ENCODE measurements at regions not wholly inside any gene's neighbourhood (a gene's known extent, or its start where the extent isn't known, plus 50 kb on each side); places are given as distances from the start of the nearest gene placed in this dataset.

DNA sequence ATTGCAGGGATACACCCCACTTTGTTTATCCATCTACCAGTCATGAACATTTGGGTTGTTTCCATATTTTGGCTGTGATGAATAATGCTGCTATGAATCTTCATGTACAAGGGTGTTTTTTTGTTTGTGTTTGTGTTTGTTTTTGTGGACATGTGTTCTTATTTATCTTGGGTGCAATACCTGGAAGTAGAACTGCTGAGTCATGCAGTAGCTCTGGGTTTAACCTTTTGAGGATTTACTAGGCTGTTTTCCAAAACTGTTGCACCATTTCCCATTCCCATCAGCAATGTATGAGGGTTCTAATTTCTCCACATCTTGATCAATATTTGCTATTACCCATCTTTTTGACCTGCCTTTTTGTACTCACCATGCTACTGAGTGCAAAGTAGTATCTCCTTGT, 140.0 kb upstream of the CYP1B1 start:
- FAIRE-seq = no peak
- no peaks in the 10 kb centered on the region for H3K9me1 ChIP-seq (ENCODE audit: control insufficient read depth, insufficient read depth, low read length)
- H3K9ac ChIP-seq (ENCODE audit: insufficient read depth in 1 of 2, low read depth in 2 of 2, low read length in 2 of 2) = no peak overlapping the region
- no peaks in the 10 kb centered on the region for H4K20me1 ChIP-seq (replicated peaks; ENCODE audit: control insufficient read depth, insufficient read depth, low read length)
- no TSS peak for BruUV-seq (replicated peaks)
- in situ Hi-C loops (cut with MboI) (no loop called here), intact Hi-C loops (cut with micrococcal nuclease) (no loop called here)
- ATAC-seq = no peak
- H3K4me1 ChIP-seq (replicated peaks in 1 of 2; ENCODE audit: control insufficient read depth in 2 of 2, insufficient read depth in 2 of 2, low read length in 2 of 2) = no peaks in the 10 kb centered on the region; a peak in 2 of 5 replicates
- ChIA-PET POLR2A (no interaction called here), CTCF (ENCODE audit: low intra/inter-chr PET ratio) (no interaction called here)
- no peak overlapping the region for H2AFZ ChIP-seq (ENCODE audit: low read depth, low read length)
- no peak overlapping the region for H3K4me3 ChIP-seq
- no peak for DNase-seq (ENCODE audit: extremely low read depth in 1 of 4, low spot score in 3 of 4)
- H3K27ac ChIP-seq (ENCODE audit: extremely low read depth, low read depth, low read length) = no peak overlapping the region
- no peaks in the 10 kb centered on the region for H3K9me3 ChIP-seq (replicated peaks; ENCODE audit: control insufficient read depth, insufficient read depth, low read depth, low read length)
- H3K4me2 ChIP-seq (ENCODE audit: insufficient read depth, low read length) = no peak overlapping the region
- H3K79me2 ChIP-seq (ENCODE audit: control insufficient read depth, insufficient read depth, low read length) = no peaks in the 10 kb centered on the region
- H3K27me3 ChIP-seq (ENCODE audit: control insufficient read depth in 2 of 2, insufficient read depth in 2 of 2, low read length in 2 of 2) = peaks cover 8 to 22% of the 10 kb centered on the region in 2 experiments; a peak in 4 of 5 replicates
- H3K36me3 ChIP-seq (ENCODE audit: control insufficient read depth, insufficient read depth, low read length) = no peaks in the 10 kb centered on the region
- TF ChIP-seq ZNF507 (tag; conservative IDR thresholded peaks at IDR 0.05) (no peak), NFXL1 (CRISPR knock-in tag; IDR thresholded peaks at IDR 0.05) (no peak), DACH1 (IDR thresholded peaks at IDR 0.05; ENCODE audit: partially characterized antibody) (no peak), NFE2 (IDR thresholded peaks at IDR 0.05; ENCODE audit: low read depth) (peak; percentile 78), L3MBTL2 (IDR thresholded peaks at IDR 0.05) (no peak), SRSF7 (optimal IDR thresholded peaks at IDR 0.05; ENCODE audit: low read depth, low read length) (no peak), CCAR2 (IDR thresholded peaks at IDR 0.05; ENCODE audit: low read depth, low read length) (no peak), SRSF1 (IDR thresholded peaks at IDR 0.05; ENCODE audit: low read depth, low read length) (no peak), ZNF785 (CRISPR knock-in tag; IDR thresholded peaks at IDR 0.05) (no peak), SREBF1 (IDR thresholded peaks at IDR 0.05; ENCODE audit: borderline replicate concordance, low read depth, low read length) (no peak), SRSF3 (IDR thresholded peaks at IDR 0.05; ENCODE audit: insufficient read depth, low read length) (no peak), ARID1B (IDR thresholded peaks at IDR 0.05) (peak; percentile 33; the same call in 1 of the 2 replicates), JUNB (CRISPR knock-in tag; conservative IDR thresholded peaks at IDR 0.05) (no peak), ZNF316 (IDR thresholded peaks at IDR 0.05) (peak; percentile 92), KLF10 (CRISPR knock-in tag; IDR thresholded peaks at IDR 0.05) (no peak), TRIM24 (IDR thresholded peaks at IDR 0.05) (no peak)
- TF ChIP-seq, protein P1, sequence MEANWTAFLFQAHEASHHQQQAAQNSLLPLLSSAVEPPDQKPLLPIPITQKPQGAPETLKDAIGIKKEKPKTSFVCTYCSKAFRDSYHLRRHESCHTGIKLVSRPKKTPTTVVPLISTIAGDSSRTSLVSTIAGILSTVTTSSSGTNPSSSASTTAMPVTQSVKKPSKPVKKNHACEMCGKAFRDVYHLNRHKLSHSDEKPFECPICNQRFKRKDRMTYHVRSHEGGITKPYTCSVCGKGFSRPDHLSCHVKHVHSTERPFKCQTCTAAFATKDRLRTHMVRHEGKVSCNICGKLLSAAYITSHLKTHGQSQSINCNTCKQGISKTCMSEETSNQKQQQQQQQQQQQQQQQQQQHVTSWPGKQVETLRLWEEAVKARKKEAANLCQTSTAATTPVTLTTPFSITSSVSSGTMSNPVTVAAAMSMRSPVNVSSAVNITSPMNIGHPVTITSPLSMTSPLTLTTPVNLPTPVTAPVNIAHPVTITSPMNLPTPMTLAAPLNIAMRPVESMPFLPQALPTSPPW (CRISPR knock-in tag; IDR thresholded peaks at IDR 0.05) = no peak
- TF ChIP-seq, protein P2, sequence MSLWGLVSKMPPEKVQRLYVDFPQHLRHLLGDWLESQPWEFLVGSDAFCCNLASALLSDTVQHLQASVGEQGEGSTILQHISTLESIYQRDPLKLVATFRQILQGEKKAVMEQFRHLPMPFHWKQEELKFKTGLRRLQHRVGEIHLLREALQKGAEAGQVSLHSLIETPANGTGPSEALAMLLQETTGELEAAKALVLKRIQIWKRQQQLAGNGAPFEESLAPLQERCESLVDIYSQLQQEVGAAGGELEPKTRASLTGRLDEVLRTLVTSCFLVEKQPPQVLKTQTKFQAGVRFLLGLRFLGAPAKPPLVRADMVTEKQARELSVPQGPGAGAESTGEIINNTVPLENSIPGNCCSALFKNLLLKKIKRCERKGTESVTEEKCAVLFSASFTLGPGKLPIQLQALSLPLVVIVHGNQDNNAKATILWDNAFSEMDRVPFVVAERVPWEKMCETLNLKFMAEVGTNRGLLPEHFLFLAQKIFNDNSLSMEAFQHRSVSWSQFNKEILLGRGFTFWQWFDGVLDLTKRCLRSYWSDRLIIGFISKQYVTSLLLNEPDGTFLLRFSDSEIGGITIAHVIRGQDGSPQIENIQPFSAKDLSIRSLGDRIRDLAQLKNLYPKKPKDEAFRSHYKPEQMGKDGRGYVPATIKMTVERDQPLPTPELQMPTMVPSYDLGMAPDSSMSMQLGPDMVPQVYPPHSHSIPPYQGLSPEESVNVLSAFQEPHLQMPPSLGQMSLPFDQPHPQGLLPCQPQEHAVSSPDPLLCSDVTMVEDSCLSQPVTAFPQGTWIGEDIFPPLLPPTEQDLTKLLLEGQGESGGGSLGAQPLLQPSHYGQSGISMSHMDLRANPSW (CRISPR knock-in tag; IDR thresholded peaks at IDR 0.05) = no peak
- TF ChIP-seq, protein P3, sequence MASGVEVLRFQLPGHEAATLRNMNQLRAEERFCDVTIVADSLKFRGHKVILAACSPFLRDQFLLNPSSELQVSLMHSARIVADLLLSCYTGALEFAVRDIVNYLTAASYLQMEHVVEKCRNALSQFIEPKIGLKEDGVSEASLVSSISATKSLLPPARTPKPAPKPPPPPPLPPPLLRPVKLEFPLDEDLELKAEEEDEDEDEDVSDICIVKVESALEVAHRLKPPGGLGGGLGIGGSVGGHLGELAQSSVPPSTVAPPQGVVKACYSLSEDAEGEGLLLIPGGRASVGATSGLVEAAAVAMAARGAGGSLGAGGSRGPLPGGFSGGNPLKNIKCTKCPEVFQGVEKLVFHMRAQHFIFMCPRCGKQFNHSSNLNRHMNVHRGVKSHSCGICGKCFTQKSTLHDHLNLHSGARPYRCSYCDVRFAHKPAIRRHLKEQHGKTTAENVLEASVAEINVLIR (CRISPR knock-in tag; IDR thresholded peaks at IDR 0.05) = no peak
- TF ChIP-seq, protein P4, sequence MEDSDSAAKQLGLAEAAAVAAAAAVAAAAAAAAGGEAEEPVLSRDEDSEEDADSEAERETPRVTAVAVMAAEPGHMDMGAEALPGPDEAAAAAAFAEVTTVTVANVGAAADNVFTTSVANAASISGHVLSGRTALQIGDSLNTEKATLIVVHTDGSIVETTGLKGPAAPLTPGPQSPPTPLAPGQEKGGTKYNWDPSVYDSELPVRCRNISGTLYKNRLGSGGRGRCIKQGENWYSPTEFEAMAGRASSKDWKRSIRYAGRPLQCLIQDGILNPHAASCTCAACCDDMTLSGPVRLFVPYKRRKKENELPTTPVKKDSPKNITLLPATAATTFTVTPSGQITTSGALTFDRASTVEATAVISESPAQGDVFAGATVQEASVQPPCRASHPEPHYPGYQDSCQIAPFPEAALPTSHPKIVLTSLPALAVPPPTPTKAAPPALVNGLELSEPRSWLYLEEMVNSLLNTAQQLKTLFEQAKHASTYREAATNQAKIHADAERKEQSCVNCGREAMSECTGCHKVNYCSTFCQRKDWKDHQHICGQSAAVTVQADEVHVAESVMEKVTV (CRISPR knock-in tag; IDR thresholded peaks at IDR 0.05) = no peak

All from K562 (cell line).